Peyer's patch (tissue), 4 donors: ENCODE measurements at regions not wholly inside any gene's neighbourhood (a gene's known extent, or its start where the extent isn't known, plus 50 kb on each side); places are given as distances from the start of the nearest gene placed in this dataset.

ENCODE experiments used
- DNase-seq, 3 donors: peaks; one replicate each; pipeline ENCODE4 v3.0.0-alpha.2; 2017 to 2019
- H3K27ac ChIP-seq, 4 donors: fragments of 200-600 bp; sonication (generic); one replicate each; pipeline ENCODE4 v1.5.1; 2016 to 2019
- H3K27me3 ChIP-seq, 2 donors: fragments of 200-600 bp; sonication (generic); one replicate each; pipeline ENCODE4 v1.5.1; 2019
- H3K36me3 ChIP-seq, 3 donors: fragments of 200-600 bp; sonication (generic); one replicate each; pipeline ENCODE4 v1.5.1; 2016 to 2019
- H3K4me1 ChIP-seq, 4 donors: fragments of 200-600 bp; sonication (generic); one replicate each; pipeline ENCODE4 v1.5.1; 2016 to 2019
- H3K4me3 ChIP-seq, 4 donors: fragments of 200-600 bp; sonication (generic); 1 replicate in 3 of 4; 2 replicates in 1 of 4; pipeline ENCODE4 v1.5.1; 2016 to 2019; ENCODE audit warnings: mild to moderate bottlenecking in 1 of 4
- H3K9me3 ChIP-seq, 4 donors: fragments of 200-600 bp; sonication (generic); one replicate each; pipeline ENCODE4 v1.5.1; 2016 to 2019; ENCODE audit warnings: mild to moderate bottlenecking in 1 of 4
- CTCF ChIP-seq, 6 experiments: fragments of 450-650 bp in 4 of 6; fragments of 200-600 bp in 2 of 6; sonication (generic) in 1 of 6; IDR thresholded peaks; one replicate each; pipeline ENCODE4 v1.5.1; 2017 to 2019; ENCODE audit warnings: antibody characterized with exemption in 6 of 6, mild to moderate bottlenecking in 3 of 6, moderate library complexity in 1 of 6
- POLR2A ChIP-seq, 2 donors: fragments of 450-650 bp; IDR thresholded peaks; one replicate each; pipeline ENCODE4 v1.5.1; 2017; ENCODE audit warnings: antibody characterized with exemption in 2 of 2, mild to moderate bottlenecking in 2 of 2, moderate library complexity in 2 of 2

- DNase-seq = no peak
- H3K27ac ChIP-seq = no peak overlapping the region
- H3K9me3 ChIP-seq = no peaks in the 10 kb centered on the region
- H3K27me3 ChIP-seq = no peaks in the 10 kb centered on the region
- no peak for TF ChIP-seq POLR2A (IDR thresholded peaks at IDR 0.05)
- TF ChIP-seq CTCF (IDR thresholded peaks at IDR 0.05) = no peak
- no peaks in the 10 kb centered on the region for H3K36me3 ChIP-seq
- no peaks in the 10 kb centered on the region for H3K4me1 ChIP-seq
- no peak overlapping the region for H3K4me3 ChIP-seq
These were observed 61.4 kb upstream of the NR3C1 start for GRCh38 chr5:143464723-143465490.

DNA sequence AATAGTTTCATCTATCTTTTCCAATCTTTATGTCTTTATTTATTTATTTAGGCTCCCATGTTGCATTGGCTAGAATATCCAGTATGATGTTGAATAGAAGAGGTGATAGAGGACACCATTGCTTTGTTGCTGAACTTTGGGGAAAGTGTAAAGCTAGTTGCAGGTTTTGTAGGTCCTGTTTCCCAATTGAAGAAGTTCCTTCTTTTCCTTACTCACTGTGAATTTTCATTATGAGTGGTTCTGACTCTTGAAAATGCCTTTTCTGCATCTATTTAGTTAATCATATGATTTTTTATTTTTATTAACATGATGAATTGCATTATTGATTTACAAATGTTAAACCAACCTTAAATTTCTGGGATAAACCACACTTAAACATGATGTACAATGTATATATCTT lies 58.9 kb upstream of the NR3C1 start:
- Histone ChIP-seq H3K4me3 (no peak overlapping the region), H3K36me3 (no peaks in the 10 kb centered on the region), H3K4me1 (no peaks in the 10 kb centered on the region), H3K27ac (no peak overlapping the region), H3K9me3 (no peaks in the 10 kb centered on the region), H3K27me3 (no peaks in the 10 kb centered on the region)
- DNase-seq = no peak
- no peak for TF ChIP-seq POLR2A (IDR thresholded peaks at IDR 0.05)
- TF ChIP-seq CTCF (IDR thresholded peaks at IDR 0.05) = no peak

- no peak for DNase-seq
- no peaks in the 10 kb centered on the region for H3K9me3 ChIP-seq
- no peaks in the 10 kb centered on the region for H3K27me3 ChIP-seq
- no peaks in the 10 kb centered on the region for H3K36me3 ChIP-seq
- H3K27ac ChIP-seq = no peak overlapping the region
- H3K4me3 ChIP-seq = no peak overlapping the region
- no peak for TF ChIP-seq POLR2A (IDR thresholded peaks at IDR 0.05)
- no peak for TF ChIP-seq CTCF (IDR thresholded peaks at IDR 0.05)
- H3K4me1 ChIP-seq = no peaks in the 10 kb centered on the region
These were observed 55.9 kb upstream of the NR3C1 start for GRCh38 chr5:143459433-143459832.

DNA sequence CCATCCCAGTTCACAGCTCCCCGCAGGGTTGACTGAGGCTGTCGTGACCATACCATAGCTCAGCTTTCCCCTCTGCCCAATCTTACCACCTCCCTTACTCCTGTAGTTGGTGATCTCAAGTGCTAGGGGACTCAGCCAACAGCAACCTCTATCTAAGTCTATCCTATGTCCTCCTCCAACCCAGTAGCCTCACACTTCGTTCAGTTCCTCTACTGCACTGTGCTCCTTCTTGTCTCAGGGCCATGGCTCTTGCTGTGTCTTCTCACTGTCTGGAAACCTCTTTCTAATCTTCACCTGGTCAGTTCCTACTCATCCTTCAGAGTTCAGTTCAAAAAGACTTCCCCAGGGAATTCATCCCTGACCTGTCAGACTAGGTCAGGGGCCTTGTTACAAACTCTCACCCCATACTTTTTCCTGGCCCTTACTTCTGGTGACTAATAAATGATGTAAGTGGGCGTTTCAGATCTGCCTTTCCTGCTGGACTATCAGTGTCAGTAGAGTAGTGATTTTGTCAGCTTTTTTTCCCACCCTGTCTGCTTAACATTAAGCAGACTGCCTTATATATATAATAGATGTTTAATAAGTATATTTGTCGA lies 53.6 kb upstream of the NR3C1 start:
- Histone ChIP-seq H3K4me1 (no peaks in the 10 kb centered on the region), H3K27ac (no peak overlapping the region), H3K9me3 (no peaks in the 10 kb centered on the region), H3K36me3 (no peaks in the 10 kb centered on the region), H3K27me3 (no peaks in the 10 kb centered on the region), H3K4me3 (no peak overlapping the region)
- DNase-seq = no peak
- TF ChIP-seq CTCF (IDR thresholded peaks at IDR 0.05) = no peak
- TF ChIP-seq POLR2A (IDR thresholded peaks at IDR 0.05) = no peak

- no peak for TF ChIP-seq CTCF (IDR thresholded peaks at IDR 0.05)
- no peaks in the 10 kb centered on the region for H3K36me3 ChIP-seq
- H3K9me3 ChIP-seq = no peaks in the 10 kb centered on the region
- H3K4me1 ChIP-seq = no peaks in the 10 kb centered on the region
- H3K27ac ChIP-seq = no peak overlapping the region
- DNase-seq = no peak
- H3K27me3 ChIP-seq = no peaks in the 10 kb centered on the region
- no peak overlapping the region for H3K4me3 ChIP-seq
These were observed 51.5 kb upstream of the NR3C1 start for GRCh38 chr5:143454936-143455516.
